ENCODE measurements at regions not wholly inside any gene's neighbourhood (a gene's known extent, or its start where the extent isn't known, plus 50 kb on each side); places are given as distances from the start of the nearest gene placed in this dataset.
"Not testable (repeated sequence)": the region's sequence is repeated elsewhere in the genome, so short reads cannot be mapped to it uniquely, and the experiment has no call there.

GRCh38 chr21:36265431-36265830, 54.6 kb upstream of the MORC3 start:
- no peak for TF ChIP-seq CTCF (IDR thresholded peaks at IDR 0.05)
- DNase-seq = no peak
- H3K36me3 ChIP-seq = peaks cover 0 to 41% (median 6%) of the 10 kb centered on the region in 3 donors
- no peaks in the 10 kb centered on the region for H3K9me3 ChIP-seq
- H3K27ac ChIP-seq = no peak overlapping the region
- no peak overlapping the region for H3K4me3 ChIP-seq
- intact Hi-C loops (cut with DNase I; ENCODE audit: low total_unique reads) = no loop called here
- H3K27me3 ChIP-seq = no peaks in the 10 kb centered on the region
- H3K4me1 ChIP-seq = no peaks in the 10 kb centered on the region

- H3K9me3 ChIP-seq; H3K27ac ChIP-seq; H3K27me3 ChIP-seq; H3K4me3 ChIP-seq; DNase-seq; intact Hi-C loops (cut with DNase I; ENCODE audit: low total_unique reads); H3K4me1 ChIP-seq: not testable (repeated sequence)
- H3K36me3 ChIP-seq = peaks cover 0 to 51% (median 13%) of the 10 kb centered on the region in 3 donors
These were observed 52.2 kb upstream of the MORC3 start for GRCh38 chr21:36267828-36268227.

- H3K27me3 ChIP-seq; H3K4me3 ChIP-seq; DNase-seq; H3K4me1 ChIP-seq; H3K27ac ChIP-seq; intact Hi-C loops (cut with DNase I; ENCODE audit: low total_unique reads); H3K9me3 ChIP-seq: not testable (repeated sequence)
- H3K36me3 ChIP-seq = peaks cover 0 to 51% (median 13%) of the 10 kb centered on the region in 3 donors
These were observed 51.7 kb upstream of the MORC3 start for GRCh38 chr21:36268264-36268663.
